HFF-Myc (cell line): ENCODE measurements at regions not wholly inside any gene's neighbourhood (a gene's known extent, or its start where the extent isn't known, plus 50 kb on each side); places are given as distances from the start of the nearest gene placed in this dataset.

Experiments used
- DNase-seq: peaks from one replicate; pipeline ENCODE4 v3.0.0-alpha.2; 2011; ENCODE audit warnings: low read depth; ENCODE audit errors: extremely low read depth
- H3K4me3 ChIP-seq: replicated peaks from 2 replicates; pipeline ENCODE4 v1.5.1; 2011; ENCODE audit warnings: low read depth, mild to moderate bottlenecking, control low read depth, low read length
- TF ChIP-seq, protein P1 (sequence below): IDR thresholded peaks from 2 replicates; pipeline ENCODE4 v1.5.1; 2012; ENCODE audit warnings: mild to moderate bottlenecking, low read depth, low read length, control low read depth; ENCODE audit errors: missing control alignments

DNA sequence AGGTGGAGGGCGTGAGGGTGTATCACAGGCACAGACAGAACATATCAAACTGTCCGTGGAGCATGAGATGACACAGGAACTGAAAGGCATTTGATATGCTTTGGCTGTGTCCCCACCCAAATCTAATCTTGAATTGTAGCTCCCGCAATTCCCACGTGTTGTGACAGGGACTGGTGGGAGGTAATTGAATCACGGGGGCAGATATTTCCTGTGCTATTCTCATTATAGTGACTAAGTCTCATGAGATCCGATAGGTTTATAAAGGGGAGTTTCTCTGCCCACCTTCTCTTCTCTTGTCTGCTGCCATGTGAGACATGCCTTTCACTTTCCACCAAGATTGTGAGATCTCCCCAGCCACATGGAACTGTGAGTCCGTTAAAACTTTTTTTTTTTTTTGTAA, 123.1 kb upstream of the PIEZO2 start:
- TF ChIP-seq, protein P1, sequence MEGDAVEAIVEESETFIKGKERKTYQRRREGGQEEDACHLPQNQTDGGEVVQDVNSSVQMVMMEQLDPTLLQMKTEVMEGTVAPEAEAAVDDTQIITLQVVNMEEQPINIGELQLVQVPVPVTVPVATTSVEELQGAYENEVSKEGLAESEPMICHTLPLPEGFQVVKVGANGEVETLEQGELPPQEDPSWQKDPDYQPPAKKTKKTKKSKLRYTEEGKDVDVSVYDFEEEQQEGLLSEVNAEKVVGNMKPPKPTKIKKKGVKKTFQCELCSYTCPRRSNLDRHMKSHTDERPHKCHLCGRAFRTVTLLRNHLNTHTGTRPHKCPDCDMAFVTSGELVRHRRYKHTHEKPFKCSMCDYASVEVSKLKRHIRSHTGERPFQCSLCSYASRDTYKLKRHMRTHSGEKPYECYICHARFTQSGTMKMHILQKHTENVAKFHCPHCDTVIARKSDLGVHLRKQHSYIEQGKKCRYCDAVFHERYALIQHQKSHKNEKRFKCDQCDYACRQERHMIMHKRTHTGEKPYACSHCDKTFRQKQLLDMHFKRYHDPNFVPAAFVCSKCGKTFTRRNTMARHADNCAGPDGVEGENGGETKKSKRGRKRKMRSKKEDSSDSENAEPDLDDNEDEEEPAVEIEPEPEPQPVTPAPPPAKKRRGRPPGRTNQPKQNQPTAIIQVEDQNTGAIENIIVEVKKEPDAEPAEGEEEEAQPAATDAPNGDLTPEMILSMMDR = no peak
- no peak overlapping the region for H3K4me3 ChIP-seq
- no peak for DNase-seq

DNA sequence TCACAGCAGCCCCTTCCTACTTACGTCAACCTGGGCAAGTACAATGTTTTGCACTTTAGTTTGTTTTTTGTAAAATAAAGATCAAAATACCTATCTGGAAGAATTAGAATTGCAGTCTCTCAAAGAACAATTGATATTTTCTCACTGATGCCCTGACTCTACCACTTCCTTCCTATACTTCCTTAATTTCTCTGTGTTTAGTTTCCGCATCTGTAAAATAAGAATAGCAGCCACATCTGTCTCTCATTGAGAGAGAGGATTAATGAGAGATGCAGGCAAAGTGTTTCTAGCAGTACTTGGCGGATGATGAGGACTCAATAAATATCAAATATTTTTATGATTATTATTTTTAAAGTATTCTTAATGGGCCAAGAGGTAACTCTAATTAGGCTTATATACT, 122.6 kb upstream of the PIEZO2 start:
- TF ChIP-seq, protein P1 = no peak
- H3K4me3 ChIP-seq = no peak overlapping the region
- DNase-seq = no peak

DNA sequence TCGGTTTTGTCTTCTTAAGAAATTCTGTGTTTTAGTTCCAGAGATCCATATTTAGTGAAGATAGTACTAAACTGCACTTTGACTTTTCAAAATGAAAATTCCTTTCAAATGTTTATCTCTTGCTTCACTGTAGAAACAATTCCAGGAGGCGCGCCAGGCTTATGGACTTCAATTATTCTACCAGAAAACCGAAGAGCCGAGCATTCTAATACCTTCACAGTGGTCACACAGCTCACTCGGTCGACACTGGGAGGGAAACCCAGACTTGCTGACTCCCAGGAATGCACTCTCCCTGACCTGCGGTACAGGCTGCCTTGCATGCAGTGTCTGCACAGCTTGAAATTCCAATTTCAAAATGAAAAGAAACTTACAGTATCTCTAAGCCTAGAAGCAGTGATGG, 119.9 kb upstream of the PIEZO2 start:
- TF ChIP-seq, protein P1 = no peak
- H3K4me3 ChIP-seq = no peak overlapping the region

DNA sequence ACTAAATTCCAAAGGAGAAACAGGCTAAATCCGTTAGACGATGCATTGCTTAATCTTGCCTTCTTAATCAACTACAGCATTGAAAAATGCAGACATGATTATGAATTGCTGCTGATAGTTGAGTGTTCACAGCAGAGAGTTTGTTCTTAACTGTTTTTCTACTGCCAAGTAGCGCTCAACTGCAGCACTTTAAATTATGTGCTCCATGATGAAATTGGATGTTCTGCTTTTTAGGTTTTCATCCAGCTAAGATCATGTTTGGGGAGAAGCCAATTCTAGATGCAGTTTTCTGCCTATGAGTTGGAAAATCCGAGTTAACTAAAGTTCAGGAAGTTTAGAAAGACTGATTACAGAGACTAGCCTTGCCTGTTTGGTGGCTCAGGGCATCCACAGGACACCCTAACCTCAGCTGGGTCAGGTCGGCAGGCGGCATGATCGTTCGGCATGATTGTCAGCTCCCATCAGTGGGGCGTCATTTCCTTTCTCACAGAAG, 119.4 kb upstream of the PIEZO2 start:
- DNase-seq = no peak
- TF ChIP-seq, protein P1 = no peak
- H3K4me3 ChIP-seq = no peak overlapping the region

More for the DNA sequence above, 119.9 kb upstream of the PIEZO2 start:
- no peak for DNase-seq

DNA sequence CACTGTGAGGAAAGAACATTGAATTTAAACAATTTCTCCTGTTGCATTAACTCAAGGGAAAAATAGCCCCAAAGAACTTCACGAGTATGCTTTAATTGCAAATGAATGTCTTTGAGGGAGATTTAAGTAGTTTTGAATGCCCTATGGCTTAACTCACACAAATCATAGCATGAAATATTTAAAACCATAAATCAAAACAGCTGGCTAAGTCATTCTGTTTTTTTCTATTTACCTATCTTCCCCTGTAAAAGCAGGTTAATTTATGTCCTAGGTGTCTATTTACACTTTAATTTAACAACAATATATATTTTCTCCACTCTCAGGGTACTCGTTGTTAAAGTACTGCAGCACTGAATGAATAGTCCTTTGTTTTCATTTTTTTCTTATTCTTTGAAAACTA, 118.8 kb upstream of the PIEZO2 start:
- DNase-seq = no peak
- TF ChIP-seq, protein P1 = no peak
- H3K4me3 ChIP-seq = no peak overlapping the region

DNA sequence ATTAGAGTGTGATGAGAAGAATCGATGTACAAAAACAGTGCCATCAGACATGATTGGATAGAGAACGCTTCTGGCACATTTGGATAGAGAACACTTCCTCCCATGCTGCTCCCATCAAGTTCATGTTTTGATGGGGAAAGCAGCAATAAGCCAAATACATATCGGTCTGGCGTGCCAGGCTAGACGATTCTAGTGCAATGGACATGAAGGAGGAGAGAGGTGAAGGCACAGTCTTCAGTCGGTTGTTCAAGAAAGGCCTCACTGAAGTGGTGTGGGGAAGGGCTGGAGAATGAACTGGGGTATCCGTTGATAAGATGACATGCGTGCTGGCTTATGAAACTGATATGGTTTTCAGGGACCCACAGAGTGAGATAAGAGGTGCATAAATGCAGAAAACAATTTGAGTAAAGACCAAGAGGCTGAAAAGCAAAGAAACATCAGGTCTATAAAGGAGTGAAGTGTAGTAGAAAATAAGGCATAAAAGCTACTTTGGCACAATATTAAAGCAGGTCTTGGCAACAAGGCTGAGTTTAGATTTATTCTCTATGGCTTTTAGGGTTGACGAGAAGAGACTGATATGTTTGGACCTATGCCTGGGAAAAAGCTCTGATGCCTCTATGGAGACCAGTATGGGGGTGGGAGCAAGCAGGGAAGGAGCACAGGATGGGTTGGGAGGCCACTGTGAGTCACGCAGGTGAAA, 117.6 kb upstream of the PIEZO2 start:
- H3K4me3 ChIP-seq = no peak overlapping the region
- TF ChIP-seq, protein P1 = no peak
- no peak for DNase-seq

DNA sequence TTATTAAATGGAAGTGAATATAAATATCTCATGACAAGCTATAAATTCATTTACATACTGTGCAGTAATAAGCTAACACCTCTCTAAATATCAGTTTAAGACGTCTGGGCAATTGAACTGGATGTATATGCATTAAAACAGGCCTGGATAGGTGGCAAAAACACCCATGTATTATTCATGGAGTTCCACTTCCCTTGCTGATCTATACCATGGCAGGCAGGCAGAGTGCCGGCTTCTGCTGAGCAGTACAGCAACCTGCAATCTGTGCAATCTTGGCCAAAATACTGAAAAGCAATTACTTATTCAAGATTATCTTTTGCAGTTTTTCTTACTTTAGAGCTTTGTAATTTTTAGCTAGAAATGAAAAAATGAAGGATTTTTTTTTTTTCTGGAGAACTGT, 112.1 kb upstream of the PIEZO2 start:
- no peak for DNase-seq
- TF ChIP-seq, protein P1 = no peak
- H3K4me3 ChIP-seq = no peak overlapping the region
